AG04449 (cell line): ENCODE measurements at regions not wholly inside any gene's neighbourhood (a gene's known extent, or its start where the extent isn't known, plus 50 kb on each side); places are given as distances from the start of the nearest gene placed in this dataset.
A peak's percentile ranks its signal among the peaks of the same experiment; 100 is the strongest.

ENCODE experiments used
- CTCF ChIA-PET: fragments of 350-600 bp; formaldehyde crosslinking; extraction: SDS; loops from one replicate; lab custom pipeline; 2021; ENCODE audit warnings: antibody characterized with exemption; lab: Yijun Ruan, JAX
- POLR2A ChIA-PET: fragments of 400-600, 350-600 bp; formaldehyde crosslinking; extraction: SDS; loops from one replicate; lab custom pipeline; 2020; ENCODE audit warnings: antibody characterized with exemption, inconsistent platforms; lab: Yijun Ruan, JAX
- DNase-seq: peaks from one replicate; pipeline ENCODE4 v3.0.0-alpha.2; 2010; ENCODE audit warnings: low read depth, low spot score
- H3K4me3 ChIP-seq: 2 replicates; pipeline ENCODE4 v1.5.1; 2011; ENCODE audit warnings: low read depth, mild to moderate bottlenecking, control low read depth, low read length
- TF ChIP-seq, protein P1 (sequence below): IDR thresholded peaks from one replicate; pipeline ENCODE4 v1.5.1; 2011; ENCODE audit warnings: mild to moderate bottlenecking, moderate library complexity, low read length, control low read depth, inconsistent platforms; ENCODE audit not compliant: insufficient read depth; ENCODE audit errors: missing control alignments

DNA sequence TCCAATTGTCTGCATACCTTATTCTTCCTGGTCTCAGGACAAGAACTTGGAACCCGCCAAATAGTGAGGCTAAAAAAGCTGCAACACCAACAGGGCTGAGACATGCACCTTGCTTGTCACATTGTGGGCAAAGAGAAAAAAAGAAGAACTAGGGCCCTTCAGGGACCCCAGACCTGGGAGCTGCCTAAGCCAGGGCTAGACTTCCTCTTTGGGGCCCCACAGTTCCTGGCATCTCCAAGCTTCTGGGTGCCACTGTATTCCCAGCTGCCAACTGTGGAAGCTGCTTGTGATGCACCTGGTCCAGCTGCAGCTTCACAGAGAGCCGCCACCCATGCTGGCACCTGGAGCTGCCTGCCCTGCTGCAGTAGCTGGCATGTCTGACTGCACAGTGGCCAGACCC is 370.6 kb downstream of the CD83 start:
- CTCF ChIA-PET = no interaction called here
- TF ChIP-seq, protein P1, sequence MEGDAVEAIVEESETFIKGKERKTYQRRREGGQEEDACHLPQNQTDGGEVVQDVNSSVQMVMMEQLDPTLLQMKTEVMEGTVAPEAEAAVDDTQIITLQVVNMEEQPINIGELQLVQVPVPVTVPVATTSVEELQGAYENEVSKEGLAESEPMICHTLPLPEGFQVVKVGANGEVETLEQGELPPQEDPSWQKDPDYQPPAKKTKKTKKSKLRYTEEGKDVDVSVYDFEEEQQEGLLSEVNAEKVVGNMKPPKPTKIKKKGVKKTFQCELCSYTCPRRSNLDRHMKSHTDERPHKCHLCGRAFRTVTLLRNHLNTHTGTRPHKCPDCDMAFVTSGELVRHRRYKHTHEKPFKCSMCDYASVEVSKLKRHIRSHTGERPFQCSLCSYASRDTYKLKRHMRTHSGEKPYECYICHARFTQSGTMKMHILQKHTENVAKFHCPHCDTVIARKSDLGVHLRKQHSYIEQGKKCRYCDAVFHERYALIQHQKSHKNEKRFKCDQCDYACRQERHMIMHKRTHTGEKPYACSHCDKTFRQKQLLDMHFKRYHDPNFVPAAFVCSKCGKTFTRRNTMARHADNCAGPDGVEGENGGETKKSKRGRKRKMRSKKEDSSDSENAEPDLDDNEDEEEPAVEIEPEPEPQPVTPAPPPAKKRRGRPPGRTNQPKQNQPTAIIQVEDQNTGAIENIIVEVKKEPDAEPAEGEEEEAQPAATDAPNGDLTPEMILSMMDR = no peak
- POLR2A ChIA-PET = no interaction called here
- H3K4me3 ChIP-seq = no peak overlapping the region
- no peak for DNase-seq

GRCh38 chr6:14489445-14489844 is 371.9 kb downstream of the CD83 start:
- no peak overlapping the region for H3K4me3 ChIP-seq
- TF ChIP-seq, protein P1 = no peak
- DNase-seq = no peak
- POLR2A ChIA-PET = interaction anchor here (0.7 kb wide), 1 partner anchor 22 kb away, joined by 3 read pairs; no protein-coding TSS in a partner anchor
- CTCF ChIA-PET = interaction anchor here (0.7 kb wide), 1 partner anchor 70 kb away, joined by 3 read pairs; no protein-coding TSS in a partner anchor

- H3K4me3 ChIP-seq = no peak overlapping the region
- TF ChIP-seq, protein P1 = no peak
- CTCF ChIA-PET = no interaction called here
- POLR2A ChIA-PET = no interaction called here
- no peak for DNase-seq
Measured at GRCh38 chr6:14498748-14499147, 381.2 kb downstream of the CD83 start.

DNA sequence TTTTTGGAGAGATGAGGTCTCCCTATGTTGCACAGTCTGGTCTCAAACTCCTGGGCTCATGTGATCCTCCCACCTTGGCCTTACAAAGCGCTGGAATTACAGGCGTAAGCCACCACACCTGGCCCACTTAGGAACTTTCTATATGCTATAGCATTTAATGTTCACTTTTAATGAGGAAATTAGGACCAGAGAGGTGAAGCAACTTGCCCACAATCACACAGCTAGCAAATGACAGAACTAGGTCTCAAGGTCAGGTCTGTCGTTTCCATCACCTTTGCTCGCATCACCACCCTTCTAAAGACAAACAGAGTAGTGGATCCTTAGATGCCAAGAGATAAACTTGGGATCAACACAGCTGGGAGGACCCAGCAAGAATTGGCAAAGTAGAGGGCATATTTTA is 381.7 kb downstream of the CD83 start:
- ChIA-PET POLR2A (interaction anchor here (1.2 kb wide), 1 partner anchor 746 kb away, joined by 3 read pairs; the partner anchor contains the start of gene JARID2), CTCF (no interaction called here)
- TF ChIP-seq, protein P1 = no peak
- DNase-seq = no peak
- no peak overlapping the region for H3K4me3 ChIP-seq

DNA sequence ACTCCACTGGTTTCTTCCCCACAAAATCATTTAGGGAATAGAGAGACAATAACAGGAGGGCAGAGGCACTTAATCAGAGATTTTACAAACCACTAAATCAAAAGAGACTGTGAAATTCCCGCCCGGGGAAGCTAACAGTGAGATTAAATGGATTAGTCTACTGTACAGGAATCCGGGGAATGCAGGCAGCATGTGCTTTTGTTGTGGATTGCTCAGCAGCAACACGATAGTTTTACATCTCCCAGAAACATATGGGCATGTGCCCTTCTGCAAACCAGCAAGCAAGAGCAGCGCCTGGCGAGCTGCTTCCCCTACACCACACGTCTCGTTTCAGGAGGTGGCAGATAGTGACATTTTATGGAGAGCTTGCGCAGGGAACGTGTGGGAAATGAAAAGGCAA is 382.3 kb downstream of the CD83 start:
- TF ChIP-seq, protein P1 = peak; percentile 2
- ChIA-PET POLR2A (interaction anchor here (1.2 kb wide), 1 partner anchor 746 kb away, joined by 3 read pairs; the partner anchor contains the start of gene JARID2), CTCF (no interaction called here)
- H3K4me3 ChIP-seq = peak overlapping the region; percentile 30
- DNase-seq = peak; percentile 69

- TF ChIP-seq, protein P1 = no peak
- CTCF ChIA-PET = no interaction called here
- POLR2A ChIA-PET = no interaction called here
- no peak overlapping the region for H3K4me3 ChIP-seq
- DNase-seq = no peak
Measured at GRCh38 chr6:14500809-14501208, 383.2 kb downstream of the CD83 start.
